Stomach (tissue), 4 donors: ENCODE measurements at regions not wholly inside any gene's neighbourhood (a gene's known extent, or its start where the extent isn't known, plus 50 kb on each side); places are given as distances from the start of the nearest gene placed in this dataset.

Source experiments
- POLR2A ChIP-seq, 4 donors: fragments of 450-650 bp; IDR thresholded peaks; one replicate each; pipeline ENCODE4 v1.6.1; 2016; ENCODE audit warnings: antibody characterized with exemption in 4 of 4, control low read depth in 2 of 4, mild to moderate bottlenecking in 1 of 4, moderate library complexity in 1 of 4
- TF ChIP-seq, protein P1 (sequence below), 7 experiments: fragments of 450-650 bp in 4 of 7; fragments of 200-600 bp in 3 of 7; sonication (generic) in 3 of 7; IDR thresholded peaks; one replicate each; pipeline ENCODE4 v1.5.1; 2016 to 2019; ENCODE audit warnings: antibody characterized with exemption in 7 of 7, control low read depth in 2 of 7, mild to moderate bottlenecking in 1 of 7

DNA sequence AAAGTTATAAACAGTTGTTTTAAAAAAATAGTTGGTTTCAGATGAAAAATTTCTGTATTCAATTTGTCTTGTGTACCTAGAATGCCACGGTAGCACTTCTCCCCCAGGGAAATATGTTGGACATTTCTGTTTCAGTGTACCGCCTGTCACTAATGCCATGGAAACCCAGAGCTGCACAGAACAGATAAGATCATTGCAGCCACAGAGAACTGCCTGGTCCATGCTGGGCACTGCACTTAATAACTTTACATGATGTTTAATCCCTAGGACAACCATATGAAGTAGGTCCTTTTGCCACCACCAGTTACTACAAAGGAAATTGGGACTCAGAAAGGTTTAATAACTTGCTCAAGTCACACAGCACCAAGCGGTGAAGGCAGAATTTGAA, 253.4 kb upstream of the SRRM4 start:
- TF ChIP-seq, protein P1, sequence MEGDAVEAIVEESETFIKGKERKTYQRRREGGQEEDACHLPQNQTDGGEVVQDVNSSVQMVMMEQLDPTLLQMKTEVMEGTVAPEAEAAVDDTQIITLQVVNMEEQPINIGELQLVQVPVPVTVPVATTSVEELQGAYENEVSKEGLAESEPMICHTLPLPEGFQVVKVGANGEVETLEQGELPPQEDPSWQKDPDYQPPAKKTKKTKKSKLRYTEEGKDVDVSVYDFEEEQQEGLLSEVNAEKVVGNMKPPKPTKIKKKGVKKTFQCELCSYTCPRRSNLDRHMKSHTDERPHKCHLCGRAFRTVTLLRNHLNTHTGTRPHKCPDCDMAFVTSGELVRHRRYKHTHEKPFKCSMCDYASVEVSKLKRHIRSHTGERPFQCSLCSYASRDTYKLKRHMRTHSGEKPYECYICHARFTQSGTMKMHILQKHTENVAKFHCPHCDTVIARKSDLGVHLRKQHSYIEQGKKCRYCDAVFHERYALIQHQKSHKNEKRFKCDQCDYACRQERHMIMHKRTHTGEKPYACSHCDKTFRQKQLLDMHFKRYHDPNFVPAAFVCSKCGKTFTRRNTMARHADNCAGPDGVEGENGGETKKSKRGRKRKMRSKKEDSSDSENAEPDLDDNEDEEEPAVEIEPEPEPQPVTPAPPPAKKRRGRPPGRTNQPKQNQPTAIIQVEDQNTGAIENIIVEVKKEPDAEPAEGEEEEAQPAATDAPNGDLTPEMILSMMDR (IDR thresholded peaks at IDR 0.05) = no peak
- TF ChIP-seq POLR2A (IDR thresholded peaks at IDR 0.05) = no peak
